Esophagus muscularis mucosa (tissue), 4 donors: ENCODE measurements at regions not wholly inside any gene's neighbourhood (a gene's known extent, or its start where the extent isn't known, plus 50 kb on each side); places are given as distances from the start of the nearest gene placed in this dataset.

Experiments
- EP300 ChIP-seq: sonication (generic); formaldehyde crosslinking; IDR thresholded peaks from one replicate; pipeline ENCODE4 v1.6.1; 2017; ENCODE audit warnings: antibody characterized with exemption
- POLR2A ChIP-seq: fragments of 450-650 bp; IDR thresholded peaks from one replicate; pipeline ENCODE4 v1.6.1; 2017; ENCODE audit warnings: antibody characterized with exemption, moderate library complexity, mild to moderate bottlenecking, low read depth
- POLR2AphosphoS5 ChIP-seq, 2 donors: sonication (generic); formaldehyde crosslinking; IDR thresholded peaks; one replicate each; pipeline ENCODE4 v1.6.1; 2017; ENCODE audit warnings: antibody characterized with exemption in 2 of 2
- TF ChIP-seq, protein P1 (sequence below), 3 experiments: fragments of 200-600 bp in 2 of 3; fragments of 450-650 bp in 1 of 3; sonication (generic) in 2 of 3; IDR thresholded peaks; one replicate each; pipeline ENCODE4 v1.5.1; 2017 to 2019; ENCODE audit warnings: antibody characterized with exemption in 3 of 3, mild to moderate bottlenecking in 2 of 3, moderate library complexity in 1 of 3

- TF ChIP-seq, protein P1, sequence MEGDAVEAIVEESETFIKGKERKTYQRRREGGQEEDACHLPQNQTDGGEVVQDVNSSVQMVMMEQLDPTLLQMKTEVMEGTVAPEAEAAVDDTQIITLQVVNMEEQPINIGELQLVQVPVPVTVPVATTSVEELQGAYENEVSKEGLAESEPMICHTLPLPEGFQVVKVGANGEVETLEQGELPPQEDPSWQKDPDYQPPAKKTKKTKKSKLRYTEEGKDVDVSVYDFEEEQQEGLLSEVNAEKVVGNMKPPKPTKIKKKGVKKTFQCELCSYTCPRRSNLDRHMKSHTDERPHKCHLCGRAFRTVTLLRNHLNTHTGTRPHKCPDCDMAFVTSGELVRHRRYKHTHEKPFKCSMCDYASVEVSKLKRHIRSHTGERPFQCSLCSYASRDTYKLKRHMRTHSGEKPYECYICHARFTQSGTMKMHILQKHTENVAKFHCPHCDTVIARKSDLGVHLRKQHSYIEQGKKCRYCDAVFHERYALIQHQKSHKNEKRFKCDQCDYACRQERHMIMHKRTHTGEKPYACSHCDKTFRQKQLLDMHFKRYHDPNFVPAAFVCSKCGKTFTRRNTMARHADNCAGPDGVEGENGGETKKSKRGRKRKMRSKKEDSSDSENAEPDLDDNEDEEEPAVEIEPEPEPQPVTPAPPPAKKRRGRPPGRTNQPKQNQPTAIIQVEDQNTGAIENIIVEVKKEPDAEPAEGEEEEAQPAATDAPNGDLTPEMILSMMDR (IDR thresholded peaks at IDR 0.05), result no peak
- TF ChIP-seq POLR2AphosphoS5 (IDR thresholded peaks at IDR 0.05), result no peak
- TF ChIP-seq POLR2A, result no peak
- TF ChIP-seq EP300, result no peak
Measured at GRCh38 chr2:191777351-191777750, 69.5 kb downstream of the CAVIN2 start.
